ENCODE measurements at regions not wholly inside any gene's neighbourhood (a gene's known extent, or its start where the extent isn't known, plus 50 kb on each side); places are given as distances from the start of the nearest gene placed in this dataset.

- no peak for TF ChIP-seq CTCF (IDR thresholded peaks at IDR 0.05)
- no peak for TF ChIP-seq POLR2AphosphoS5 (IDR thresholded peaks at IDR 0.05; ENCODE audit: insufficient read depth in 1 of 2, low read depth in 1 of 2)
- TF ChIP-seq POLR2A (IDR thresholded peaks at IDR 0.05), result no peak
Measured at GRCh38 chrX:69083801-69084200, 81.5 kb downstream of the PJA1 start.
